IPS-15b (cell line): ENCODE measurements at regions not wholly inside any gene's neighbourhood (a gene's known extent, or its start where the extent isn't known, plus 50 kb on each side); places are given as distances from the start of the nearest gene placed in this dataset.

ENCODE experiments used
- H3K27me3 ChIP-seq: one replicate; pipeline ENCODE4 v1.6.1; 2013; ENCODE audit warnings: low read length; ENCODE audit not compliant: control insufficient read depth, insufficient read depth
- H3K36me3 ChIP-seq: one replicate; pipeline ENCODE4 v1.6.1; 2013; ENCODE audit warnings: low read length; ENCODE audit not compliant: control insufficient read depth, insufficient read depth
- H3K4me1 ChIP-seq: one replicate; pipeline ENCODE4 v1.6.1; 2013; ENCODE audit warnings: mild to moderate bottlenecking, low read length; ENCODE audit not compliant: control insufficient read depth, insufficient read depth
- H3K4me3 ChIP-seq: one replicate; pipeline ENCODE4 v1.5.1; 2013; ENCODE audit warnings: low read depth, low read length
- H3K9ac ChIP-seq: one replicate; pipeline ENCODE4 v1.6.1; 2013; ENCODE audit warnings: low read depth, mild to moderate bottlenecking, low read length
- H3K9me3 ChIP-seq: one replicate; pipeline ENCODE4 v1.6.1; 2013; ENCODE audit warnings: mild to moderate bottlenecking, low read length; ENCODE audit not compliant: control insufficient read depth, insufficient read depth

- Histone ChIP-seq H3K9me3 (no peaks in the 10 kb centered on the region), H3K4me3 (no peak overlapping the region), H3K9ac (no peak overlapping the region), H3K27me3 (peaks cover 39% of the 10 kb centered on the region), H3K36me3 (no peaks in the 10 kb centered on the region), H3K4me1 (peaks cover 11% of the 10 kb centered on the region)
These were observed 118.0 kb upstream of the SERTAD2 start for GRCh38 chr2:64771737-64772136.

GRCh38 chr2:64773461-64774118 lies 119.9 kb upstream of the SERTAD2 start:
- no peak overlapping the region for H3K9ac ChIP-seq
- peaks cover 4% of the 10 kb centered on the region for H3K4me1 ChIP-seq
- H3K36me3 ChIP-seq: no peaks in the 10 kb centered on the region
- peaks cover 30% of the 10 kb centered on the region for H3K27me3 ChIP-seq
- no peaks in the 10 kb centered on the region for H3K9me3 ChIP-seq
- H3K4me3 ChIP-seq: no peak overlapping the region

- H3K4me3 ChIP-seq: no peak overlapping the region
- H3K9ac ChIP-seq: no peak overlapping the region
- no peaks in the 10 kb centered on the region for H3K4me1 ChIP-seq
These were observed 124.1 kb upstream of the SERTAD2 start for GRCh38 chr2:64777841-64778240.

DNA sequence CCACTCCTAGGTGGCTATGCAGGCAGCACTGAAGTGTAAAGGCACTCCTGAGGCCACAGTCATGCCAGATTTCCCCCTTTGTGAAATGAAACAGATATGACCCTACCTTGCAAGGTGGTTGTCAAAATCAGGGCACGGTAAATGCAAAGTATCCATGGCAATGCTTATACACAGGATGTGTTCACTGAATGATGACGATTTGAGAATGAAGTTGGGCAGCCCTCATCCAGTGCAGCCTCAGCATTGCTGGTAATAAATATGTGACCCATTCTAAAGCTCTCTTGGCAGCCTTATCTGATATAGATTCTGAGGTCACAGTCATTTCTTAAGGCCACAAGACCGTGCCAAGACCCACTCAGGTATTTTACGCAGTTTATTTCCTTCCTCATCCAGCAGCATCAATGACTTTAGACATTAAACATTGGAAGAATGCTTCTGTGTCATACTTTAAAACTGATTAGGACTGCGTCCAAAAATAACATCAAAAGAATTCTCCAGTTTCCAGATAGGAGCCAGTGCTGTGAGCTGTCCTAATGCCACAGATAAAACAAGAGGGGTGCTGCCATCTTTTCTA lies 125.5 kb upstream of the SERTAD2 start:
- Histone ChIP-seq H3K36me3 (no peaks in the 10 kb centered on the region), H3K27me3 (no peaks in the 10 kb centered on the region), H3K4me3 (no peak overlapping the region), H3K9me3 (no peaks in the 10 kb centered on the region), H3K9ac (no peak overlapping the region), H3K4me1 (no peaks in the 10 kb centered on the region)

More at GRCh38 chr2:64777841-64778240, 124.1 kb upstream of the SERTAD2 start:
- no peaks in the 10 kb centered on the region for H3K36me3 ChIP-seq
- no peaks in the 10 kb centered on the region for H3K9me3 ChIP-seq
- no peaks in the 10 kb centered on the region for H3K27me3 ChIP-seq

DNA sequence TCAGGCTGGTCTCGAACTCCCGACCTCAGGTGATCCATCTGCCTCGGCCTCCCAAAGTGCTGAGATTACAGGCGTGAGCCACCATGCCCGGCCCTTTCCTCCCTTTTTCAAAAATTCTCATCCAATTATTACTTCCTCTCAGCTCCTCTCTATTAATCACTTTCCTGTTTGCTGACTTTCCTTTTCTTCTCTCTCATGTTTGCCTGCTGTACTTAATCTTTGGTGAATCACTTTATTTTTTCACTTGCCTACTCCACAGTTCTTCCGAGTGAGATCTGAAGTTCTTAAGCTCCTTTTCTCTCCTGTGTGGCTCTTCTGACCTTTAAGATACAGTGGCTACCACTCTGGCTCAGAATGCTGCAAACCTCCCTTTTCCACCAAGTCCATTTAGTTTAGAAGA lies 126.3 kb upstream of the SERTAD2 start:
- Histone ChIP-seq H3K36me3 (no peaks in the 10 kb centered on the region), H3K9ac (no peak overlapping the region), H3K9me3 (no peaks in the 10 kb centered on the region), H3K27me3 (no peaks in the 10 kb centered on the region), H3K4me1 (no peaks in the 10 kb centered on the region), H3K4me3 (no peak overlapping the region)

GRCh38 chr2:64781711-64782390 lies 128.1 kb upstream of the SERTAD2 start:
- no peaks in the 10 kb centered on the region for H3K36me3 ChIP-seq
- H3K27me3 ChIP-seq: peaks cover 2% of the 10 kb centered on the region
- no peak overlapping the region for H3K9ac ChIP-seq
- H3K4me3 ChIP-seq: no peak overlapping the region
- no peaks in the 10 kb centered on the region for H3K4me1 ChIP-seq
- H3K9me3 ChIP-seq: no peaks in the 10 kb centered on the region

GRCh38 chr2:64784168-64785061 lies 130.7 kb upstream of the SERTAD2 start:
- Histone ChIP-seq H3K36me3 (no peaks in the 10 kb centered on the region), H3K4me1 (no peaks in the 10 kb centered on the region), H3K27me3 (peaks cover 2% of the 10 kb centered on the region), H3K9ac (no peak overlapping the region), H3K9me3 (no peaks in the 10 kb centered on the region), H3K4me3 (no peak overlapping the region)

DNA sequence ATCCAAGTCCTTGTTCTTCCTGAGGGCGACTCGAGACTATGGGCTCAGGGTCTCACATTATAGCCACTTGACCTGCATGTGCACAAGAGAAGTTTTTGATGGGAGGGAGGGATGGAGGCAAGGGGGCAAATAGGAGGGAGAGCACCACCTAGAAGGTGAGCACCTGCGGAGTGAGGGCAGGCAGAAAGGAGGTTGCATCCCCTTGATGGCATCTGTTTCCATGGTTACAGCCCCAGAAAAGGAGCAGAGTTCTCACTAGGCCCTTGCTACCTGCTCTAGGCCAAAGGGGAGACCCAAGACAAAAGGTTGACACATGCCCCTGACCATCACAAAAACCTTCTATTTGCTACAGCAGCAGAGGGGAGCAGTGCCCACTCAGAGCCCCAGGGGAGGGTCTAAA lies 131.5 kb upstream of the SERTAD2 start:
- no peak overlapping the region for H3K4me3 ChIP-seq
- no peaks in the 10 kb centered on the region for H3K36me3 ChIP-seq
- no peaks in the 10 kb centered on the region for H3K9me3 ChIP-seq
- peaks cover 2% of the 10 kb centered on the region for H3K27me3 ChIP-seq
- no peaks in the 10 kb centered on the region for H3K4me1 ChIP-seq
- no peak overlapping the region for H3K9ac ChIP-seq

GRCh38 chr2:64786343-64787018 lies 132.8 kb upstream of the SERTAD2 start:
- H3K4me1 ChIP-seq: no peaks in the 10 kb centered on the region
- no peaks in the 10 kb centered on the region for H3K9me3 ChIP-seq
- H3K36me3 ChIP-seq: no peaks in the 10 kb centered on the region
- peaks cover 2% of the 10 kb centered on the region for H3K27me3 ChIP-seq
- no peak overlapping the region for H3K4me3 ChIP-seq
- no peak overlapping the region for H3K9ac ChIP-seq

GRCh38 chr2:64787019-64787365 lies 133.3 kb upstream of the SERTAD2 start:
- no peak overlapping the region for H3K9ac ChIP-seq
- peaks cover 2% of the 10 kb centered on the region for H3K27me3 ChIP-seq
- H3K4me3 ChIP-seq: no peak overlapping the region
- no peaks in the 10 kb centered on the region for H3K4me1 ChIP-seq
- H3K9me3 ChIP-seq: no peaks in the 10 kb centered on the region
- H3K36me3 ChIP-seq: no peaks in the 10 kb centered on the region

DNA sequence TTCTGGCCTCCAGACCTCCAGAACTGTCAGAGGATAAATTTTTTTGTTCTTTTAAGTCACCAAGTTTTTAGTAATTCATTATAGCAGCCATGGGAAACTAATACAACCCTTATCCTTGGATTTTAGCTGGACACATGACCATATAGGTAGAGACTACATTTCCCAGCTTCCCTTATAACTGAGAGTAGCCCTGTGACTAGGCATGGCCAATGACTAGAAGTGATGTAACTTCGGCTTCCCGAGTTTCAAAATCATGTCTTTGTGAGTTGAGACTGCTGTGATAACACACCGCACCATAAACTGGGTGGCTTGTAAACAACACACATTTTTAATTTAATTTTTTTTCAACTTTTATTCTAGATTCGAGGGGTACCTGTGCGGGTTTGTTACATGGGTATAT lies 134.0 kb upstream of the SERTAD2 start:
- Histone ChIP-seq H3K36me3 (no peaks in the 10 kb centered on the region), H3K4me1 (no peaks in the 10 kb centered on the region), H3K27me3 (peaks cover 2% of the 10 kb centered on the region), H3K4me3 (no peak overlapping the region), H3K9me3 (no peaks in the 10 kb centered on the region), H3K9ac (no peak overlapping the region)
